ENCODE measurements at regions not wholly inside any gene's neighbourhood (a gene's known extent, or its start where the extent isn't known, plus 50 kb on each side); places are given as distances from the start of the nearest gene placed in this dataset.

DNA sequence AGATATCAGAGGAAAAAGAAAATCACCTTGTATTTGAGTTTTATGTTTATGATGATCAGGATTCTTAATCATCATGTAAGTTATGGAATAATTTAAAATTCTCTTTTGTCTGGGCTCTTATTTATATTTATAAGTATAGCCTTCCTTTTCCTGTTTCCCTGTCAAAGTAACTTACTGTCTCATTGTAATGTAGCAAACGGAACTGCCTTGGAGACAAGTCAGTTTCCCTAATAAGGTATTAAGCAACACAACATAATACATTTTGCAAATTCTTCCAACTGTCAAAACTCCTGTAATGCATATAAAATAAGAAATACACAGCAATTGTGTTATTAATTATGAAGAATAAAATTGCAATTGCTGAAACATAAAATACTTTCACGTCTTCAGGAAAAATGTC, 463.2 kb downstream of the MAT2B start:
- Histone ChIP-seq H3K36me3 (no peaks in the 10 kb centered on the region), H3K27ac (no peak overlapping the region), H3K4me3 (no peak overlapping the region), H3K9ac (no peak overlapping the region), H3K27me3 (no peaks in the 10 kb centered on the region), H4K20me1 (no peaks in the 10 kb centered on the region), H3K9me3 (no peaks in the 10 kb centered on the region), H3K4me1 (0 out of 2 replicates have a peak, but pooled peaks cover 3% of the 10 kb centered on the region), H3K4me2 (no peak overlapping the region)
- no peak for TF ChIP-seq Cebpa-rat (IDR thresholded peaks at IDR 0.05)

DNA sequence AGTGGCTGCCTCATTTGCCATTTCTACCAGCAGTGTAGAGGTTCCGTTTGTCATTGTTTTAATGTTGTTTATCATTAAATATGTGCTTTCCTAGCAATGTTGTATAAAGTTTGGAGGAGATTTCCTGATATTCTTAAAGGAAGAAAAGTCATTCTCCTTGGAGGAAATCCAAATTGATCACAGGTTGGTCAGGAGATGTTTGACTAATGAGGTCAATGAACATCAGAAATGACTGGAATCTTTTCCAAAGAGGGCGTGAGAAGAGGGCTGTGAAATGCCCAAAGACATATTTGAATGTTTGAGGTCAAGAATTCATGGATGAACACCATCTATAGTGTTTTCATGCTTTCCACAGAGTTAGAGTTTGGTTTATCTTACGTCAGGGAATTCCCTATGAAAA, 471.3 kb downstream of the MAT2B start:
- H3K36me3 ChIP-seq, result no peaks in the 10 kb centered on the region
- no peak overlapping the region for H3K27ac ChIP-seq
- no peak for TF ChIP-seq Cebpa-rat (IDR thresholded peaks at IDR 0.05)
- no peak overlapping the region for H3K9ac ChIP-seq
- H4K20me1 ChIP-seq, result no peaks in the 10 kb centered on the region
- no peaks in the 10 kb centered on the region for H3K4me1 ChIP-seq
- no peaks in the 10 kb centered on the region for H3K9me3 ChIP-seq
- H3K27me3 ChIP-seq, result no peaks in the 10 kb centered on the region
- no peak overlapping the region for H3K4me3 ChIP-seq
- H3K4me2 ChIP-seq, result no peak overlapping the region

DNA sequence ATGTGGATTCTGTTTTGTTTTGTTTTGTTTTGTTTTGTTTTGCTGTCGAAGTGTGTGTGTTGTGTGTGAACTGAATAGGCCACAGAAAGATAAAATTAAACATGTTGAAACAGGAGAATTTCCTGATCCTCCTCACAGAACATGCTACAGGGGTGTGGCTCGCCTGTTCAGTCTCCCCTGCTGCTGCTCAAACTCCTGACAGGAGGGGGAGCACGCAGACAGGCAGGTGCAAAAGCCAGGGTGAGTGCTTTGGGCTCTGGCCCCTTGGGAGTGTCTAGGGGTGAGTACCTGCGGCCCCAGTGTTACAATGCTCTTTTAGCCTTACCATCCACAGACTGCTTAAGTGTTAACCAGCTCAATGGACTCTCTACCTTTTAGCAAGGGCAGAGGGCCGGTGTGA, 473.5 kb downstream of the MAT2B start:
- H3K4me2 ChIP-seq, result no peak overlapping the region
- no peak overlapping the region for H3K27ac ChIP-seq

DNA sequence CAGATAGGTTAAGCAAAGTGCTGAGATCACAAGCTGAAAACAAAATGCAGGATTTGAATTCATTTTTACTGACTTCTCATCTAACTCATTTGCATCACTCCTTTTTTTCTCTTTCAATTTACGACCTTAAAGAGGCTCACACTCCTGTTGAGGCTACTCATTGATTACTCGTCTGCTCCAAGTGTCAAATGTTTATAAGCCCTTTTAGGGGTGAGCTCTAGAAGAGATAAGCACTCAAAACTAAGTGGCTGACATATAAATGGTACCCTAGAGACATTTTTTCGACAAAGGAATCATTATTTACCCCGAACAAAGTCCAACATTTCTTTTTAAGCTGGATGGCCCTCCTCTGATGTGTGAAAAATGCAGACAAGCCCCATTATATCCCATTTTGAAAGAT, 483.1 kb downstream of the MAT2B start:
- Histone ChIP-seq H3K27ac (no peak overlapping the region), H3K9ac (no peak overlapping the region), H3K36me3 (no peaks in the 10 kb centered on the region), H3K4me3 (no peak overlapping the region), H3K4me2 (no peak overlapping the region), H3K4me1 (no peaks in the 10 kb centered on the region), H3K9me3 (no peaks in the 10 kb centered on the region), H3K27me3 (no peaks in the 10 kb centered on the region), H4K20me1 (no peaks in the 10 kb centered on the region)
- no peak for TF ChIP-seq Cebpa-rat (IDR thresholded peaks at IDR 0.05)

More for the DNA sequence above, 473.5 kb downstream of the MAT2B start:
- Histone ChIP-seq H3K9ac (no peak overlapping the region), H3K4me3 (no peak overlapping the region), H3K27me3 (no peaks in the 10 kb centered on the region), H3K4me1 (no peaks in the 10 kb centered on the region), H4K20me1 (no peaks in the 10 kb centered on the region), H3K9me3 (no peaks in the 10 kb centered on the region), H3K36me3 (no peaks in the 10 kb centered on the region)
- TF ChIP-seq Cebpa-rat (IDR thresholded peaks at IDR 0.05), result no peak

DNA sequence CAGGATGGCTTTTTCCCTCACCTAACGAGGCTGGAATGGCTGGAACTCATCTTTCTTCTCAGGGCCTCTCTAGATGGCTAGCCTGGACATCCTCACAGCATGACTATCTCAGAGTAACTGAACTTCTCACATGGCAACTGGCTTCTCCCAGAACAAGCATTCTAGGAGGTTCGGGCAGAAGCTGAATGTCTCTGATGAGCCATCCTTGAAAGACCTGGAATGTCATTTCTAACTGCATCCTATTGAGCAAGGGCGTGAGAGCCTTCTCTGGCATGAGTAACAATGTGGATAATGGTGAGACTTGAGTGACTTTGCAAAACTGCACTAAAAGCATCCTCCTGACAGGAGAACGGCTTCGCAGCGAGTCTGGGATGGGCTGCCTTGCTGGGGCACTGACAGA, 487.7 kb downstream of the MAT2B start:
- H3K4me1 ChIP-seq, result no peaks in the 10 kb centered on the region

DNA sequence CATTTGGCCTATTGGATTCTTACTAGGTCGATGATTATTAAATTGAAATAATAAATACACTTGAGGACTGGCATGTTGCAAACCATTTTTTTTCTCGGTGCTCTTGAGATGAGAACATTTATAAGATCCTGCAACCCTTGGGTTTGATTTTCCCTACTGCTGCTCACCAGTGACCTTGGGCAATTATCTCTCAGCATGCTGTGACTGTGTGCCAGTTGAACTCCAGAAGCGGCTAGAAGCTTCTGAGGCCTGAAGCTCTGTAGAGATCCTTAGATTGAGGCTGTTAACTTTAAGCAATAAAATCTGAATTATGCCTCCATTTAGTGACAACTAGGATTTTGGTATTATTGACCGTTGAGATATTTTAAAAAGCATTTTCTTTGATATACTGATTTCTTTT, 489.8 kb downstream of the MAT2B start:
- no peaks in the 10 kb centered on the region for H3K9me3 ChIP-seq
- TF ChIP-seq Cebpa-rat (IDR thresholded peaks at IDR 0.05), result no peak

More for the DNA sequence above, 487.7 kb downstream of the MAT2B start:
- no peak overlapping the region for H3K4me3 ChIP-seq
- no peaks in the 10 kb centered on the region for H3K36me3 ChIP-seq
- H3K9ac ChIP-seq, result no peak overlapping the region
- no peaks in the 10 kb centered on the region for H3K27me3 ChIP-seq
- no peaks in the 10 kb centered on the region for H4K20me1 ChIP-seq
- no peak overlapping the region for H3K27ac ChIP-seq
- no peaks in the 10 kb centered on the region for H3K9me3 ChIP-seq
- H3K4me2 ChIP-seq, result no peak overlapping the region
- TF ChIP-seq Cebpa-rat (IDR thresholded peaks at IDR 0.05), result no peak

DNA sequence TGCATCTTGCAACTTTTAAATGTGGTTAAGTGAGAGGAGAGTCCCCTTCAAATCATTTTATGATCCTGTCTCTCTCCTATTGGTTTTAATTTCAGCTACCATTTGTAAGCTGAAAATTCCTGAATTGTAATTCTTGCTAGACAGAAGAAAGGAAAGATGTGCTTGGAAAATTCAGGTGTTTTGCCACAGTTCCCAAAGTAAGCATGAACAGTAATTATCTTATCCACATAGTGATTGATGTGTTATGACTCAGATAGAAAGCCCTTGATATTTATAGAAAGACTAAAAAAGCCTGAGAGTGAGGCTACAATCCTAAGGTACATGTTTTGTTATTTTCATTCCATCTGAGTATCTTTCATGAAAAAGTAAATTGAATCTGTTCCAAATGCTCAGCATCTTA, 492.5 kb downstream of the MAT2B start:
- Histone ChIP-seq H3K4me1 (no peaks in the 10 kb centered on the region), H4K20me1 (no peaks in the 10 kb centered on the region), H3K36me3 (no peaks in the 10 kb centered on the region), H3K4me3 (no peak overlapping the region), H3K27me3 (no peaks in the 10 kb centered on the region), H3K9me3 (no peaks in the 10 kb centered on the region), H3K4me2 (no peak overlapping the region), H3K9ac (no peak overlapping the region), H3K27ac (no peak overlapping the region)
- TF ChIP-seq Cebpa-rat (IDR thresholded peaks at IDR 0.05), result no peak

More for the DNA sequence above, 489.8 kb downstream of the MAT2B start:
- no peak overlapping the region for H3K4me2 ChIP-seq
- no peaks in the 10 kb centered on the region for H3K36me3 ChIP-seq
- H3K4me1 ChIP-seq, result no peaks in the 10 kb centered on the region
- H3K27me3 ChIP-seq, result no peaks in the 10 kb centered on the region
- no peak overlapping the region for H3K27ac ChIP-seq
- H3K9ac ChIP-seq, result no peak overlapping the region
- H4K20me1 ChIP-seq, result no peaks in the 10 kb centered on the region
- H3K4me3 ChIP-seq, result no peak overlapping the region

DNA sequence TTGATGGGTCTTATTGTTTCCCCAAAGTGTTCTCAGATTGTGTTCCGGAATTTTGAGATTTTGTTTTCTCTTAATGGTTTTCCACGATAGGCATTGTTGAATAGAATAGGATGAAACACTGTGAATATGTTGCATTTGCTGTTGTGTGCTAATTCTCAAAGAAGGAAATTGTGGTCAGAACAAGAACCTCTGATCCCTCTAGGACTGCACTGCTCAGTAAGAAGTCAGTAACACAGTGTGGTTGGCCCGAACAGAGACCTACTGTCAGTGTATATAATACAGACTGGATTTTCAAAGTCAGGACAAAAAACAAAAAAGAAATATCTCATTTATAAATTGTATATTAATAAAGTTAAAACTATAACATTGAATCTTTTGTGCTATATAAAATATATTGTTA, 494.8 kb downstream of the MAT2B start:
- no peaks in the 10 kb centered on the region for H3K4me1 ChIP-seq
- H3K27ac ChIP-seq, result no peak overlapping the region
- H3K27me3 ChIP-seq, result no peaks in the 10 kb centered on the region
- TF ChIP-seq Cebpa-rat (IDR thresholded peaks at IDR 0.05), result no peak
- no peaks in the 10 kb centered on the region for H3K36me3 ChIP-seq
- no peak overlapping the region for H3K9ac ChIP-seq
- H3K4me2 ChIP-seq, result no peak overlapping the region
- H3K9me3 ChIP-seq, result no peaks in the 10 kb centered on the region
- H3K4me3 ChIP-seq, result no peak overlapping the region
- H4K20me1 ChIP-seq, result no peaks in the 10 kb centered on the region

DNA sequence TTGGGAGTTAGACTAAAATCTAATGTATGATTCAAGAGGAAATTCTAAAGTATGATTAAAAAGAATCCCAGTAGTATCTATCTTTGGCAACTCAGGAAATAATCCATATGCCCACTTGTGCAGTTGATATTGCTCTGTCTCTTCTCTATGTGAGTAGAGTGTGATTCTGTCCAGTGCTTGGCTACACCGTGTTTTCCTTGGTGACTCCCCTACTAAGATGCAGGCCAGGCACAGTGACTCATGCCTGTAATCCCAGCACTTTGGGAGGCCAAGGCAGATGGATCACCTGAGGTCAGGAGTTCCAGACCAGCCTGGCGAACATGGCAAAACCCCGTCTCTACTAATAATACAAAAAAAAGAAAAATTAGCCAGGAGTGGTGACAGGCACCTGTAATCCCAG, 495.4 kb downstream of the MAT2B start:
- Histone ChIP-seq H3K4me2 (no peak overlapping the region), H3K4me1 (no peaks in the 10 kb centered on the region), H3K9me3 (no peaks in the 10 kb centered on the region), H3K27me3 (no peaks in the 10 kb centered on the region), H3K36me3 (no peaks in the 10 kb centered on the region), H3K9ac (no peak overlapping the region), H3K27ac (no peak overlapping the region), H3K4me3 (no peak overlapping the region), H4K20me1 (no peaks in the 10 kb centered on the region)
- TF ChIP-seq Cebpa-rat (IDR thresholded peaks at IDR 0.05), result no peak

DNA sequence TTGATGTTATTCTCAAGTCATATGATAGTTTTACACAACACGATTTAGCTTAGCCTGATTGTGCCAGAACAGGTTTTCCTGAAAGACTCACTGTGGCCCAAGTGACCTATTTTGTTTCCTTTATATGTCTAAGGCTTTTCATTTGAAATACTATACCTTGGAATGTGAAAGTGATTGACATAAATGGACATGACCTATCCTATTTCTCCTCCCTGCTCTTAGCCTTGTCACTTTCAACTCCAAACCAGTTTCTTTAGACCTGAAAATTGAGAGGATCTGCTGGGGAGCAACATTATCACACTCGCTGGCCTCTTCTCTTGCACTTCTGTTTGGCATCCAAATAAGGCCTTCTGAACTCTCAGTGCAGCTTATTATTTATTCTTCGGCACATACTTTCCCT, 496.8 kb downstream of the MAT2B start:
- Histone ChIP-seq H3K4me1 (no peaks in the 10 kb centered on the region), H3K36me3 (no peaks in the 10 kb centered on the region), H3K27ac (no peak overlapping the region), H3K9ac (no peak overlapping the region), H4K20me1 (no peaks in the 10 kb centered on the region), H3K4me2 (no peak overlapping the region), H3K27me3 (no peaks in the 10 kb centered on the region), H3K9me3 (no peaks in the 10 kb centered on the region), H3K4me3 (no peak overlapping the region)
- TF ChIP-seq Cebpa-rat (IDR thresholded peaks at IDR 0.05), result no peak

DNA sequence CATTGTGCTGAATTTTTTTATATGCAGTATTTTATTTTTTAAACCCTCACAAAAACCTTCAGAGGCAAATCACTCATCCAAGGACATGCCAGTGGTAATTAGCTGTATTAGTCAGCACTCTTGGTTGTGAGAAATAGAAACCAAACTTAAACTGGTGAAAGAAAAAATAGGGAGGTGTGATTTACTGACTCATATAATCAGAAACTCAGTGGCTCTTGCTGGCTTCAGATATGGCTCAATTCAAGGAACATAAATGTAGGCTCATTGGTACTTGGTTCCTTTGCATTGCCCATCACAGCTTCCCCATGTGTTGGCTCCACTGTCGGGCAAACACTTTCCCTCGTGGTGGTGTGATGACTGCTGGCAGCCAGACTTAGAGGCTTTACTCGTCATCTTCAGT, 497.2 kb downstream of the MAT2B start:
- no peak overlapping the region for H3K4me2 ChIP-seq

More for the DNA sequence above, 497.2 kb downstream of the MAT2B start:
- no peak overlapping the region for H3K27ac ChIP-seq
- H3K9ac ChIP-seq, result no peak overlapping the region
- H3K27me3 ChIP-seq, result no peaks in the 10 kb centered on the region
- H3K9me3 ChIP-seq, result no peaks in the 10 kb centered on the region
- TF ChIP-seq Cebpa-rat (IDR thresholded peaks at IDR 0.05), result no peak
- H4K20me1 ChIP-seq, result no peaks in the 10 kb centered on the region
- no peak overlapping the region for H3K4me3 ChIP-seq
- H3K36me3 ChIP-seq, result no peaks in the 10 kb centered on the region
- no peaks in the 10 kb centered on the region for H3K4me1 ChIP-seq
